ENCODE measurements at regions not wholly inside any gene's neighbourhood (a gene's known extent, or its start where the extent isn't known, plus 50 kb on each side); places are given as distances from the start of the nearest gene placed in this dataset.

DNA sequence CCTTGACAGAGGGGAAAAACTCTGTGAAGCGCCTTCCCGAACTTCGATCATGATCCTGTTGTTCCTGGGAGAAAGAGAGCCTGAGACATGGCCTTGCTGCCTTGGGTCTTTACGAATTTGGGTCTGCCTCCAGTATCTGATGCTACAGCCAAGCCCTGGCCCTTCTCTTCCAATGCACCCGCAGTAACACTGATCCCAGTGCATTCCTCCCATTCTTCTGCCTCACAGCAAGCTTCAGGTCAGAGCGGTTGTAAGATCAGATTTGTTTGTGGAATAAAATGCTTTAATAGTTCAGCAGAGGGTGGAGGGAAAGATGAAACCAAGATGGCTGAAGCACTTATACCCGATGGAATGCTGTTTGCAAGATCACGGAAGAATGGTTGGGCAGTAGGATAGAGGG lies 196.7 kb upstream of the SIX2 start:
- TF ChIP-seq, protein P1, sequence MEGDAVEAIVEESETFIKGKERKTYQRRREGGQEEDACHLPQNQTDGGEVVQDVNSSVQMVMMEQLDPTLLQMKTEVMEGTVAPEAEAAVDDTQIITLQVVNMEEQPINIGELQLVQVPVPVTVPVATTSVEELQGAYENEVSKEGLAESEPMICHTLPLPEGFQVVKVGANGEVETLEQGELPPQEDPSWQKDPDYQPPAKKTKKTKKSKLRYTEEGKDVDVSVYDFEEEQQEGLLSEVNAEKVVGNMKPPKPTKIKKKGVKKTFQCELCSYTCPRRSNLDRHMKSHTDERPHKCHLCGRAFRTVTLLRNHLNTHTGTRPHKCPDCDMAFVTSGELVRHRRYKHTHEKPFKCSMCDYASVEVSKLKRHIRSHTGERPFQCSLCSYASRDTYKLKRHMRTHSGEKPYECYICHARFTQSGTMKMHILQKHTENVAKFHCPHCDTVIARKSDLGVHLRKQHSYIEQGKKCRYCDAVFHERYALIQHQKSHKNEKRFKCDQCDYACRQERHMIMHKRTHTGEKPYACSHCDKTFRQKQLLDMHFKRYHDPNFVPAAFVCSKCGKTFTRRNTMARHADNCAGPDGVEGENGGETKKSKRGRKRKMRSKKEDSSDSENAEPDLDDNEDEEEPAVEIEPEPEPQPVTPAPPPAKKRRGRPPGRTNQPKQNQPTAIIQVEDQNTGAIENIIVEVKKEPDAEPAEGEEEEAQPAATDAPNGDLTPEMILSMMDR (IDR thresholded peaks at IDR 0.05; ENCODE audit: insufficient read depth, low read length), result no peak
- TF ChIP-seq POLR2AphosphoS5 (IDR thresholded peaks at IDR 0.05; ENCODE audit: low read depth) (no peak), GABPA (IDR thresholded peaks at IDR 0.05; ENCODE audit: low read depth) (no peak), SPI1 (IDR thresholded peaks at IDR 0.05; ENCODE audit: borderline replicate concordance, low read depth) (no peak)
